ENCODE measurements at regions not wholly inside any gene's neighbourhood (a gene's known extent, or its start where the extent isn't known, plus 50 kb on each side); places are given as distances from the start of the nearest gene placed in this dataset.

DNA sequence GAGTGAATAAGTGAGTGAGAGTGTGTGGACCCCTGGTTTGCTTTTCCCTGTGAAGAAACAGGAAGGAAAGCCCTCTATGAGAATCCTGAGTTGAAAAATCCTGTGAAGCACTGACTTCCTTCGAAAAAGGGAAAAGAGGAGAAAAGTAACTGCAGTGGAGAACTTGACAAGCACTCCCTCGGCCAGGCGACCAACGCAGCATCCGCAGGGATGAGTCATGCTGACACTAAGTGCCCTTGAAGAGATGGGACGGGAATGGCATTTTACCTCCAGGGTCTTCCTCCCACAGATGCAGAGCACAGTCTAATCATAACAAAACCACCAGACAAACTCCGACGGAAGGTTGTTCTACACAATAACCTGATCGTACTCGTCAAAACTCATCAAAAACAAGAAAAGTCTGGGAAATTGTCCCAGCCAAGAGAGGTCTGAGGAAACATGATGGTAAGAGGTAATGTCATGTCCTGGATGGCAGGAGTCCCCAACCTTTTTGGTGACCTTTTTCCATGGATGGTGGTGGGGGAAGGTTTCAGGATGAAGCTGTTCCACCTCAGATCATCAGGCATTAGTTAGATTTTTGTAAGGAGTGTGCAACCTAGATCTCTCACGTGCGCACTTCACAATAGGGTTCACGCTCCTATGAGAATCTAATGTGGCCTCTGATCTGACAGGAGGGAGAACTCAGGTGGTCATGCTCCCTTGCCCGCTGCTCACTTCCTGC is 132.2 kb upstream of the B3GAT1 start:
- Histone ChIP-seq H3K4me3 (no peak overlapping the region), H3K36me3 (no peaks in the 10 kb centered on the region), H3K4me1 (no peaks in the 10 kb centered on the region), H3K9me3 (peaks cover 0 to 3% (median 0%) of the 10 kb centered on the region in 4 donors), H3K27me3 (no peaks in the 10 kb centered on the region), H3K27ac (no peak overlapping the region)
- DNase-seq (no peak), ATAC-seq (ENCODE audit: low FRiP score in 2 of 2) (no peak)
- WGBS, 2 donors: 84 to 86% methylated on average over 14 of the region's 14 CpGs
- no peak for TF ChIP-seq POLR2A (IDR thresholded peaks at IDR 0.05)
- no peak for TF ChIP-seq POLR2AphosphoS5 (IDR thresholded peaks at IDR 0.05)
- TF ChIP-seq, protein P1, sequence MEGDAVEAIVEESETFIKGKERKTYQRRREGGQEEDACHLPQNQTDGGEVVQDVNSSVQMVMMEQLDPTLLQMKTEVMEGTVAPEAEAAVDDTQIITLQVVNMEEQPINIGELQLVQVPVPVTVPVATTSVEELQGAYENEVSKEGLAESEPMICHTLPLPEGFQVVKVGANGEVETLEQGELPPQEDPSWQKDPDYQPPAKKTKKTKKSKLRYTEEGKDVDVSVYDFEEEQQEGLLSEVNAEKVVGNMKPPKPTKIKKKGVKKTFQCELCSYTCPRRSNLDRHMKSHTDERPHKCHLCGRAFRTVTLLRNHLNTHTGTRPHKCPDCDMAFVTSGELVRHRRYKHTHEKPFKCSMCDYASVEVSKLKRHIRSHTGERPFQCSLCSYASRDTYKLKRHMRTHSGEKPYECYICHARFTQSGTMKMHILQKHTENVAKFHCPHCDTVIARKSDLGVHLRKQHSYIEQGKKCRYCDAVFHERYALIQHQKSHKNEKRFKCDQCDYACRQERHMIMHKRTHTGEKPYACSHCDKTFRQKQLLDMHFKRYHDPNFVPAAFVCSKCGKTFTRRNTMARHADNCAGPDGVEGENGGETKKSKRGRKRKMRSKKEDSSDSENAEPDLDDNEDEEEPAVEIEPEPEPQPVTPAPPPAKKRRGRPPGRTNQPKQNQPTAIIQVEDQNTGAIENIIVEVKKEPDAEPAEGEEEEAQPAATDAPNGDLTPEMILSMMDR (IDR thresholded peaks at IDR 0.05): no peak
- no peak for TF ChIP-seq EP300 (IDR thresholded peaks at IDR 0.05)

- H3K27ac ChIP-seq: no peak overlapping the region
- ATAC-seq (ENCODE audit: low FRiP score in 2 of 2) (no peak), DNase-seq (no peak)
- peaks cover 0 to 3% (median 0%) of the 10 kb centered on the region in 4 donors for H3K9me3 ChIP-seq
- no peaks in the 10 kb centered on the region for H3K36me3 ChIP-seq
- 86 to 95% methylated on average over 4 of the region's 4 CpGs for WGBS, 2 donors
- TF ChIP-seq POLR2AphosphoS5 (IDR thresholded peaks at IDR 0.05) (no peak), POLR2A (IDR thresholded peaks at IDR 0.05) (no peak), EP300 (IDR thresholded peaks at IDR 0.05) (no peak)
- TF ChIP-seq, protein P1 (IDR thresholded peaks at IDR 0.05): no peak
- H3K4me3 ChIP-seq: no peak overlapping the region
- H3K4me1 ChIP-seq: no peaks in the 10 kb centered on the region
- no peaks in the 10 kb centered on the region for H3K27me3 ChIP-seq
These were observed 131.6 kb upstream of the B3GAT1 start for GRCh38 chr11:134543645-134544044.

- 82 to 89% methylated on average over 4 of the region's 4 CpGs for WGBS, 2 donors
- Histone ChIP-seq H3K36me3 (no peaks in the 10 kb centered on the region), H3K27me3 (no peaks in the 10 kb centered on the region), H3K4me3 (no peak overlapping the region), H3K9me3 (peaks cover 0 to 3% (median 0%) of the 10 kb centered on the region in 4 donors), H3K4me1 (no peaks in the 10 kb centered on the region), H3K27ac (no peak overlapping the region)
- DNase-seq (no peak), ATAC-seq (ENCODE audit: low FRiP score in 2 of 2) (no peak)
- TF ChIP-seq POLR2AphosphoS5 (IDR thresholded peaks at IDR 0.05) (no peak), EP300 (IDR thresholded peaks at IDR 0.05) (no peak), POLR2A (IDR thresholded peaks at IDR 0.05) (no peak)
- TF ChIP-seq, protein P1 (IDR thresholded peaks at IDR 0.05): no peak
These were observed 131.2 kb upstream of the B3GAT1 start for GRCh38 chr11:134543241-134543640.

GRCh38 chr11:134542401-134543165 is 130.5 kb upstream of the B3GAT1 start:
- Histone ChIP-seq H3K27ac (no peak overlapping the region), H3K9me3 (peaks cover 0 to 3% (median 0%) of the 10 kb centered on the region in 4 donors), H3K4me3 (no peak overlapping the region), H3K4me1 (no peaks in the 10 kb centered on the region), H3K36me3 (no peaks in the 10 kb centered on the region), H3K27me3 (no peaks in the 10 kb centered on the region)
- TF ChIP-seq POLR2A (IDR thresholded peaks at IDR 0.05): no peak
- TF ChIP-seq, protein P1 (IDR thresholded peaks at IDR 0.05): no peak
- no peak for TF ChIP-seq POLR2AphosphoS5 (IDR thresholded peaks at IDR 0.05)
- no peak for TF ChIP-seq EP300 (IDR thresholded peaks at IDR 0.05)
- no peak for ATAC-seq (ENCODE audit: low FRiP score in 2 of 2)
- 62 to 75% methylated on average over 10 of the region's 10 CpGs for WGBS, 2 donors
- DNase-seq: no peak
